LNCaP clone FGC (cell line): ENCODE measurements at regions not wholly inside any gene's neighbourhood (a gene's known extent, or its start where the extent isn't known, plus 50 kb on each side); places are given as distances from the start of the nearest gene placed in this dataset.

ENCODE experiments used
- DNase-seq: peaks from one replicate; pipeline ENCODE4 v3.0.0-alpha.2; 2011; ENCODE audit warnings: low read depth
- H3K4me3 ChIP-seq: 2 replicates; pipeline ENCODE4 v1.5.1; 2011; ENCODE audit warnings: mild to moderate bottlenecking, low read depth, low read length, control low read depth
- CTCF ChIP-seq: IDR thresholded peaks from 2 replicates; pipeline ENCODE4 v1.5.1; 2012; ENCODE audit warnings: mild to moderate bottlenecking; ENCODE audit not compliant: control insufficient read depth, insufficient read depth; ENCODE audit errors: extremely low read depth

- H3K4me3 ChIP-seq: no peak overlapping the region
- DNase-seq: no peak
- no peak for TF ChIP-seq CTCF
Measured at GRCh38 chr15:24733659-24734058, 58.1 kb downstream of the NPAP1 start.

- no peak for DNase-seq
- TF ChIP-seq CTCF: no peak
- no peak overlapping the region for H3K4me3 ChIP-seq
Measured at GRCh38 chr15:24734396-24734795, 58.8 kb downstream of the NPAP1 start.

- DNase-seq: no peak
- no peak for TF ChIP-seq CTCF
- H3K4me3 ChIP-seq: no peak overlapping the region
Measured at GRCh38 chr15:24745290-24745689, 69.7 kb downstream of the NPAP1 start.

GRCh38 chr15:24746094-24746493 is 70.5 kb downstream of the NPAP1 start:
- H3K4me3 ChIP-seq: no peak overlapping the region
- no peak for DNase-seq
- no peak for TF ChIP-seq CTCF

GRCh38 chr15:24747376-24747775 is 71.8 kb downstream of the NPAP1 start:
- no peak for TF ChIP-seq CTCF
- DNase-seq: no peak
- no peak overlapping the region for H3K4me3 ChIP-seq

GRCh38 chr15:24748812-24749439 is 73.4 kb downstream of the NPAP1 start:
- no peak for DNase-seq
- no peak overlapping the region for H3K4me3 ChIP-seq
- TF ChIP-seq CTCF: no peak

GRCh38 chr15:24752354-24752753 is 76.8 kb downstream of the NPAP1 start:
- TF ChIP-seq CTCF: no peak
- no peak overlapping the region for H3K4me3 ChIP-seq
- DNase-seq: no peak
